GM12874 (cell line): ENCODE measurements at regions not wholly inside any gene's neighbourhood (a gene's known extent, or its start where the extent isn't known, plus 50 kb on each side); places are given as distances from the start of the nearest gene placed in this dataset.

Experiments
- CTCF ChIP-seq: IDR thresholded peaks from 2 replicates; pipeline ENCODE4 v1.5.1; 2011; ENCODE audit warnings: low read depth, mild to moderate bottlenecking, control low read depth, low read length, moderate library complexity; ENCODE audit not compliant: insufficient read depth

- no peak for TF ChIP-seq CTCF
Measured at GRCh38 chr12:93243382-93243688, 134.4 kb upstream of the NUDT4 start.

GRCh38 chr12:93243689-93244513 lies 133.8 kb upstream of the NUDT4 start:
- no peak for TF ChIP-seq CTCF

GRCh38 chr12:93244514-93245077 lies 133.1 kb upstream of the NUDT4 start:
- TF ChIP-seq CTCF: no peak

GRCh38 chr12:93245543-93245942 lies 132.2 kb upstream of the NUDT4 start:
- no peak for TF ChIP-seq CTCF

GRCh38 chr12:93247313-93247991 lies 130.3 kb upstream of the NUDT4 start:
- no peak for TF ChIP-seq CTCF

- no peak for TF ChIP-seq CTCF
Measured at GRCh38 chr12:93252221-93252620, 125.5 kb upstream of the NUDT4 start.

- TF ChIP-seq CTCF: no peak
Measured at GRCh38 chr12:93254911-93255310, 122.8 kb upstream of the NUDT4 start.
